ENCODE measurements at regions not wholly inside any gene's neighbourhood (a gene's known extent, or its start where the extent isn't known, plus 50 kb on each side); places are given as distances from the start of the nearest gene placed in this dataset.

DNA sequence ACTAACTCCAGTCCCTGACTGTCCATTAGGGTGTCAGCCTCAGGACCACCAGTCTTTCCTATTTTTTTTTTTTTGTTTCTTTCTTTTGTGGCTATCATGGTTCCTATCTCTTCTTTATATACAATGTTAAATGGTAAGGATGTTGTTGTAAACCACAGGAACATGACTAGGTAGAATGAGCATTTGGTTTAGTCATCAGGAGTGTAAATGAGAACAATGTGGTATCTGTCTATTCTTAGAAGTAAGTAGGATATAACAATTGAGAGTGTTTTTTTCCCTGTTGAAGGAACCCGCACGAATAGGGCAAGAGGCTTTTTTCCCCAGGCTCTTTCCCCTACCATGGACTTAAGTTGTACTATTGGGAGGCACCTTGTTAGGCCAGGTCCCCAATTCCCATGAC is 880.3 kb upstream of the GBE1 start:
- TF ChIP-seq SPI1 (IDR thresholded peaks at IDR 0.05; ENCODE audit: borderline replicate concordance, low read depth) (no peak), POLR2AphosphoS5 (IDR thresholded peaks at IDR 0.05; ENCODE audit: low read depth) (no peak), GABPA (IDR thresholded peaks at IDR 0.05; ENCODE audit: low read depth) (no peak)
- TF ChIP-seq, protein P1, sequence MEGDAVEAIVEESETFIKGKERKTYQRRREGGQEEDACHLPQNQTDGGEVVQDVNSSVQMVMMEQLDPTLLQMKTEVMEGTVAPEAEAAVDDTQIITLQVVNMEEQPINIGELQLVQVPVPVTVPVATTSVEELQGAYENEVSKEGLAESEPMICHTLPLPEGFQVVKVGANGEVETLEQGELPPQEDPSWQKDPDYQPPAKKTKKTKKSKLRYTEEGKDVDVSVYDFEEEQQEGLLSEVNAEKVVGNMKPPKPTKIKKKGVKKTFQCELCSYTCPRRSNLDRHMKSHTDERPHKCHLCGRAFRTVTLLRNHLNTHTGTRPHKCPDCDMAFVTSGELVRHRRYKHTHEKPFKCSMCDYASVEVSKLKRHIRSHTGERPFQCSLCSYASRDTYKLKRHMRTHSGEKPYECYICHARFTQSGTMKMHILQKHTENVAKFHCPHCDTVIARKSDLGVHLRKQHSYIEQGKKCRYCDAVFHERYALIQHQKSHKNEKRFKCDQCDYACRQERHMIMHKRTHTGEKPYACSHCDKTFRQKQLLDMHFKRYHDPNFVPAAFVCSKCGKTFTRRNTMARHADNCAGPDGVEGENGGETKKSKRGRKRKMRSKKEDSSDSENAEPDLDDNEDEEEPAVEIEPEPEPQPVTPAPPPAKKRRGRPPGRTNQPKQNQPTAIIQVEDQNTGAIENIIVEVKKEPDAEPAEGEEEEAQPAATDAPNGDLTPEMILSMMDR (IDR thresholded peaks at IDR 0.05; ENCODE audit: insufficient read depth, low read length), result no peak
- TF ChIP-seq, protein P2, sequence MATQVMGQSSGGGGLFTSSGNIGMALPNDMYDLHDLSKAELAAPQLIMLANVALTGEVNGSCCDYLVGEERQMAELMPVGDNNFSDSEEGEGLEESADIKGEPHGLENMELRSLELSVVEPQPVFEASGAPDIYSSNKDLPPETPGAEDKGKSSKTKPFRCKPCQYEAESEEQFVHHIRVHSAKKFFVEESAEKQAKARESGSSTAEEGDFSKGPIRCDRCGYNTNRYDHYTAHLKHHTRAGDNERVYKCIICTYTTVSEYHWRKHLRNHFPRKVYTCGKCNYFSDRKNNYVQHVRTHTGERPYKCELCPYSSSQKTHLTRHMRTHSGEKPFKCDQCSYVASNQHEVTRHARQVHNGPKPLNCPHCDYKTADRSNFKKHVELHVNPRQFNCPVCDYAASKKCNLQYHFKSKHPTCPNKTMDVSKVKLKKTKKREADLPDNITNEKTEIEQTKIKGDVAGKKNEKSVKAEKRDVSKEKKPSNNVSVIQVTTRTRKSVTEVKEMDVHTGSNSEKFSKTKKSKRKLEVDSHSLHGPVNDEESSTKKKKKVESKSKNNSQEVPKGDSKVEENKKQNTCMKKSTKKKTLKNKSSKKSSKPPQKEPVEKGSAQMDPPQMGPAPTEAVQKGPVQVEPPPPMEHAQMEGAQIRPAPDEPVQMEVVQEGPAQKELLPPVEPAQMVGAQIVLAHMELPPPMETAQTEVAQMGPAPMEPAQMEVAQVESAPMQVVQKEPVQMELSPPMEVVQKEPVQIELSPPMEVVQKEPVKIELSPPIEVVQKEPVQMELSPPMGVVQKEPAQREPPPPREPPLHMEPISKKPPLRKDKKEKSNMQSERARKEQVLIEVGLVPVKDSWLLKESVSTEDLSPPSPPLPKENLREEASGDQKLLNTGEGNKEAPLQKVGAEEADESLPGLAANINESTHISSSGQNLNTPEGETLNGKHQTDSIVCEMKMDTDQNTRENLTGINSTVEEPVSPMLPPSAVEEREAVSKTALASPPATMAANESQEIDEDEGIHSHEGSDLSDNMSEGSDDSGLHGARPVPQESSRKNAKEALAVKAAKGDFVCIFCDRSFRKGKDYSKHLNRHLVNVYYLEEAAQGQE (IDR thresholded peaks at IDR 0.05; ENCODE audit: insufficient replicate concordance, low read depth), result no peak
- DNase-seq (ENCODE audit: low read depth in 1 of 2, low spot score in 1 of 2), result no peak
- Histone ChIP-seq H3K27ac (replicated peaks) (no peak overlapping the region), H3K4me3 (replicated peaks; ENCODE audit: insufficient read depth, low read length) (no peak overlapping the region), H3K27me3 (ENCODE audit: insufficient read depth, poor library complexity, severe bottlenecking) (no peaks in the 10 kb centered on the region)

DNA sequence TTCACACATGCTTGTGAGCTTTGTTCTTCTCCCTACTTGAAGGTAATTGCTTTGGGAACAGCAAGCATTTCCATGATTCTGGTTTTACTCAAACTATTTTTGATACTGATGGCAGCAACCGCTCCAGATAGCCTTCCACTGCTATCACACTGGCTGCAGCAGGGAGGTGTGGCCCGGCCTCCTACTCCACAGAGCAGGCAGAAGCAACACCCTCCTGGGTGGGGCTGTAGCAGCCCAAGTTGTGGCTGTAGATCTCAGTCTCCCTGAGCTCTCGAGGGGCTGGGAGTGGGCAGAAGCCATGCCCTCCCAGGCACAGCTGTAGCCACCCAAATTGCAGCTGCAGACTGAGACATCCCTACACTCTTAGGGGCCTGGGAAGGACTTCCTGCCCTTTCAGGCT is 878.8 kb upstream of the GBE1 start:
- TF ChIP-seq, protein P2 (IDR thresholded peaks at IDR 0.05; ENCODE audit: insufficient replicate concordance, low read depth), result no peak
- TF ChIP-seq, protein P1 (IDR thresholded peaks at IDR 0.05; ENCODE audit: insufficient read depth, low read length), result no peak
- no peak for TF ChIP-seq SPI1 (IDR thresholded peaks at IDR 0.05; ENCODE audit: borderline replicate concordance, low read depth)
- TF ChIP-seq POLR2AphosphoS5 (IDR thresholded peaks at IDR 0.05; ENCODE audit: low read depth), result no peak
- no peak for TF ChIP-seq GABPA (IDR thresholded peaks at IDR 0.05; ENCODE audit: low read depth)

DNA sequence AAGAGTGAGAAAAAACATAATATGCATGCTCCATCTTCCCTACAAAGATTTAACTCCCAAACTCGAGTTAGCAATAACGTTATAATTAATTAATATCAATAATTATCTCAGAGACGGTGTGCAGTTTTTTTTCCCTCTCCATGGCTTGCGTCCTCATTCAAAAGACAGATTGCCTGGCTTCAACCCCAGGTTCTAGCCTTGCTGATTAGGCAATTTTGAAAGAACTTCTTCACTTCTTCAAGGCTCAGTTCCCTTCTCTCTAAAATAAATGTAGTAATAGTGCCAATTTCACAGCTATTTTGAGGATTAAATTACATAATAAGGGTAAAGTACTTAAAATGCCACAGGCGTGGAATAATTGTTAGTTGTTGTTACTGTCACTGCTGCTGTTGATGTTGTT is 876.1 kb upstream of the GBE1 start:
- no peak overlapping the region for H3K4me3 ChIP-seq (replicated peaks; ENCODE audit: insufficient read depth, low read length)
- DNase-seq (ENCODE audit: low read depth in 1 of 2, low spot score in 1 of 2), result no peak
- TF ChIP-seq, protein P1 (IDR thresholded peaks at IDR 0.05; ENCODE audit: insufficient read depth, low read length), result no peak
- TF ChIP-seq SPI1 (IDR thresholded peaks at IDR 0.05; ENCODE audit: borderline replicate concordance, low read depth) (no peak), POLR2AphosphoS5 (IDR thresholded peaks at IDR 0.05; ENCODE audit: low read depth) (no peak), GABPA (IDR thresholded peaks at IDR 0.05; ENCODE audit: low read depth) (no peak)
- TF ChIP-seq, protein P2 (IDR thresholded peaks at IDR 0.05; ENCODE audit: insufficient replicate concordance, low read depth), result no peak
- H3K27ac ChIP-seq (replicated peaks), result no peak overlapping the region
- no peaks in the 10 kb centered on the region for H3K27me3 ChIP-seq (ENCODE audit: insufficient read depth, poor library complexity, severe bottlenecking)

More for the DNA sequence above, 878.8 kb upstream of the GBE1 start:
- H3K4me3 ChIP-seq (replicated peaks; ENCODE audit: insufficient read depth, low read length), result no peak overlapping the region
- no peak overlapping the region for H3K27ac ChIP-seq (replicated peaks)
- no peak for DNase-seq (ENCODE audit: low read depth in 1 of 2, low spot score in 1 of 2)
- H3K27me3 ChIP-seq (ENCODE audit: insufficient read depth, poor library complexity, severe bottlenecking), result no peaks in the 10 kb centered on the region

Data from HL-60 (cell line).